ENCODE measurements at regions not wholly inside any gene's neighbourhood (a gene's known extent, or its start where the extent isn't known, plus 50 kb on each side); places are given as distances from the start of the nearest gene placed in this dataset.

DNA sequence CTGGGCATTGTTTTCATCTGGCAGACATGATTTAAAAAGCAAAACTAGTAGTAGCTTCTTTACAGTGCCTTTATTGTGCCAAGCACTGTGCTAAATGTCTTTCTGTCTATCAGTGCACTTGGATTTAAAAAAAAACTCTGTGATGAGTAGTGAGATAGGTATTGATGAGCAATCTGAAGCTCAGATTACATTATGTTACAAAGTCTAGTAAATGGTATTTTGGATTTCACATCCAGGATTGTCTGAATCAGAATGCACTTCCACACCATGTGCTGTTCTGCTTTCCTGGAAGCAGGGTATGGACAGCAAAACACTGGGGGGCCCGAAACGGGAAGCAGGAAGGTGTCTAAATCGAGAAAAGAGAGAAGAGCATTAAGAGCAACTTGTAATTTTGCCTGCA, 103.4 kb upstream of the CCN2 start:
- WGBS, 2 experiments (ENCODE audit: extremely low coverage in 1 of 2, insufficient coverage in 1 of 2, insufficient read length in 1 of 2, insufficient replicate concordance in 2 of 2, low coverage in 1 of 2, low lambda C conversion rate in 2 of 2, missing lambda C conversion rate in 1 of 2), result 86% methylated on average over 3 of the region's 3 CpGs; no CpG with 5 or more reads in 1 of the 2 experiments
- H3K9ac ChIP-seq (replicated peaks in 1 of 4; ENCODE audit: extremely low read depth in 1 of 4, low read depth in 3 of 4, low read length in 3 of 4), result no peak overlapping the region
- no peak overlapping the region for H2AFZ ChIP-seq (ENCODE audit: low read length)
- H2AK5ac ChIP-seq (ENCODE audit: low read depth, low read length), result no peak overlapping the region
- H2BK5ac ChIP-seq (ENCODE audit: low read depth, low read length), result no peak overlapping the region
- POLR2A ChIA-PET (ENCODE audit: partially characterized antibody), result interaction anchor here (1.0 to 1.6 kb wide), 2 partner anchors 12 to 103 kb away, joined by 3 to 4 read pairs; partner anchors contain the start of gene CCN2
- H3K79me1 ChIP-seq (ENCODE audit: low read depth, low read length), result no peaks in the 10 kb centered on the region
- H3K4ac ChIP-seq (replicated peaks; ENCODE audit: insufficient read length, low read depth, low read length), result no peak overlapping the region
- H4K91ac ChIP-seq (replicated peaks; ENCODE audit: insufficient read length, low read length), result no peak overlapping the region
- H3K4me3 ChIP-seq (ENCODE audit: extremely low read depth in 1 of 4, insufficient read depth in 2 of 4, low read depth in 3 of 4, low read length in 4 of 4), result no peak overlapping the region
- no peaks in the 10 kb centered on the region; a peak in 1 of 7 replicates for H3K27me3 ChIP-seq (replicated peaks in 1 of 4; ENCODE audit: control insufficient read depth in 3 of 4, extremely low read depth in 1 of 4, insufficient read depth in 3 of 4, low read length in 3 of 4)
- CTCF ChIA-PET (ENCODE audit: partially characterized antibody), result no interaction called here
- H2BK12ac ChIP-seq (ENCODE audit: low read depth, low read length), result no peak overlapping the region
- H4K5ac ChIP-seq (ENCODE audit: insufficient read length, low read depth, low read length), result no peak overlapping the region
- H3K18ac ChIP-seq (ENCODE audit: extremely low read depth, low read length), result no peak overlapping the region
- no peak overlapping the region for H3K14ac ChIP-seq (ENCODE audit: insufficient read length)
- no peak overlapping the region for H3K27ac ChIP-seq (ENCODE audit: low read depth, low read length)
- no peak overlapping the region for H3K4me2 ChIP-seq (ENCODE audit: insufficient read depth in 1 of 2, low read depth in 2 of 2, low read length in 2 of 2)
- DNase-seq (ENCODE audit: low read depth in 1 of 2, low spot score in 2 of 2) (no peak), FAIRE-seq (no peak)
- H3K79me2 ChIP-seq (ENCODE audit: control insufficient read depth in 1 of 2, insufficient read depth in 2 of 2, low read length in 2 of 2), result no peaks in the 10 kb centered on the region
- H3K23ac ChIP-seq (ENCODE audit: insufficient read length), result no peak overlapping the region
- H3K23me2 ChIP-seq (ENCODE audit: low read depth, low read length), result no peaks in the 10 kb centered on the region
- no peak overlapping the region for H2BK15ac ChIP-seq (ENCODE audit: low read length)
- no peak overlapping the region for H2BK20ac ChIP-seq (ENCODE audit: low read length)
- H3K9me3 ChIP-seq (ENCODE audit: insufficient read depth in 2 of 2, low read depth in 1 of 2, low read length in 1 of 2), result no peaks in the 10 kb centered on the region
- H4K8ac ChIP-seq (ENCODE audit: extremely low read depth, insufficient read depth, low read length), result no peak overlapping the region
- no peak overlapping the region for H3K56ac ChIP-seq (replicated peaks; ENCODE audit: insufficient read length, low read depth, low read length)
- no peaks in the 10 kb centered on the region for H3K4me1 ChIP-seq (replicated peaks in 1 of 4; ENCODE audit: control insufficient read depth in 3 of 4, insufficient read depth in 4 of 4, low read length in 3 of 4)
- H3K36me3 ChIP-seq (ENCODE audit: control insufficient read depth in 2 of 4, insufficient read depth in 4 of 4, low read length in 3 of 4), result no peaks in the 10 kb centered on the region
- no peak overlapping the region for H2BK120ac ChIP-seq (replicated peaks; ENCODE audit: low read depth, low read length)
- H4K20me1 ChIP-seq (replicated peaks in 1 of 2; ENCODE audit: control insufficient read depth in 1 of 2, insufficient read depth in 2 of 2, low read length in 2 of 2), result no peaks in the 10 kb centered on the region
- TF ChIP-seq RNF2 (IDR thresholded peaks at IDR 0.05; ENCODE audit: borderline replicate concordance, low read depth, low read length, missing control alignments, poor library complexity, severe bottlenecking) (no peak), POLR2A (IDR thresholded peaks at IDR 0.05; ENCODE audit: control extremely low read depth in 1 of 2, low read depth in 2 of 2, low read length in 2 of 2) (no peak), NANOG (IDR thresholded peaks at IDR 0.05; ENCODE audit: insufficient read depth, low read depth, low read length, poor library complexity, severe bottlenecking) (no peak), RFX5 (IDR thresholded peaks at IDR 0.05; ENCODE audit: borderline replicate concordance, low read depth, low read length) (no peak), SP2 (IDR thresholded peaks at IDR 0.05; ENCODE audit: low read length) (no peak), TAF7 (optimal IDR thresholded peaks at IDR 0.05; ENCODE audit: borderline replicate concordance, low read depth, low read length) (no peak), ATF3 (IDR thresholded peaks at IDR 0.05; ENCODE audit: insufficient read depth, low read depth, low read length) (no peak), HDAC6 (IDR thresholded peaks at IDR 0.05; ENCODE audit: low read depth, low read length) (no peak)

Measured in H1 (cell line).